A172 (cell line): ENCODE measurements at regions not wholly inside any gene's neighbourhood (a gene's known extent, or its start where the extent isn't known, plus 50 kb on each side); places are given as distances from the start of the nearest gene placed in this dataset.
A peak's percentile ranks its signal among the peaks of the same experiment; 100 is the strongest.
"Not testable (repeated sequence)": the region's sequence is repeated elsewhere in the genome, so short reads cannot be mapped to it uniquely, and the experiment has no call there.

Source experiments
- DNase-seq: peaks from one replicate; pipeline ENCODE4 v3.0.0-alpha.2; 2015; ENCODE audit warnings: low spot score

GRCh38 chr12:108424026-108424425 is 84.9 kb upstream of the CMKLR1 start:
- peak; percentile 23 for DNase-seq

GRCh38 chr12:108423486-108423885 is 84.4 kb upstream of the CMKLR1 start:
- no peak for DNase-seq

- DNase-seq, result not testable (repeated sequence)
These were observed 82.0 kb upstream of the CMKLR1 start for GRCh38 chr12:108421082-108421481.

GRCh38 chr12:108420421-108420820 is 81.3 kb upstream of the CMKLR1 start:
- DNase-seq, result not testable (repeated sequence)

GRCh38 chr12:108419949-108420348 is 80.8 kb upstream of the CMKLR1 start:
- peak; percentile 5 for DNase-seq

- no peak for DNase-seq
These were observed 79.2 kb upstream of the CMKLR1 start for GRCh38 chr12:108418164-108418890.

- no peak for DNase-seq
These were observed 74.9 kb upstream of the CMKLR1 start for GRCh38 chr12:108414021-108414420.

- DNase-seq, result no peak
These were observed 71.6 kb upstream of the CMKLR1 start for GRCh38 chr12:108410689-108411088.

GRCh38 chr12:108409481-108409880 is 70.4 kb upstream of the CMKLR1 start:
- DNase-seq, result no peak

GRCh38 chr12:108403952-108404351 is 64.8 kb upstream of the CMKLR1 start:
- DNase-seq, result no peak

GRCh38 chr12:108401964-108402363 is 62.9 kb upstream of the CMKLR1 start:
- DNase-seq, result no peak

GRCh38 chr12:108400900-108401480 is 61.9 kb upstream of the CMKLR1 start:
- DNase-seq, result no peak

- no peak for DNase-seq
These were observed 61.4 kb upstream of the CMKLR1 start for GRCh38 chr12:108400481-108400880.

GRCh38 chr12:108400056-108400455 is 60.9 kb upstream of the CMKLR1 start:
- no peak for DNase-seq

GRCh38 chr12:108399514-108399913 is 60.4 kb upstream of the CMKLR1 start:
- DNase-seq, result no peak

GRCh38 chr12:108394196-108394595 is 55.1 kb upstream of the CMKLR1 start:
- DNase-seq, result no peak

GRCh38 chr12:108392284-108392683 is 53.2 kb upstream of the CMKLR1 start:
- DNase-seq, result no peak

- DNase-seq, result no peak
These were observed 51.5 kb upstream of the CMKLR1 start for GRCh38 chr12:108390495-108391203.

GRCh38 chr12:108389544-108389943 is 50.4 kb upstream of the CMKLR1 start:
- DNase-seq, result no peak
